ENCODE measurements at regions not wholly inside any gene's neighbourhood (a gene's known extent, or its start where the extent isn't known, plus 50 kb on each side); places are given as distances from the start of the nearest gene placed in this dataset.

GRCh38 chr2:12320991-12321641, 395.6 kb upstream of the TRIB2 start:
- FAIRE-seq (no peak), DNase-seq (ENCODE audit: low read depth, low spot score) (peak; percentile 67)
- Histone ChIP-seq H3K9ac (ENCODE audit: control insufficient read depth, extremely low read depth, insufficient read depth, low read length) (peak overlapping the region; percentile 22), H3K4me3 (ENCODE audit: control insufficient read depth in 2 of 3, extremely low read depth in 1 of 3, insufficient read depth in 2 of 3, low read depth in 1 of 3, low read length in 3 of 3) (no peak overlapping the region), H3K4me1 (ENCODE audit: control insufficient read depth, extremely low read depth, insufficient read depth, low read length) (peaks cover 46% of the 10 kb centered on the region), H3K27me3 (ENCODE audit: control insufficient read depth, extremely low read depth, insufficient read depth, low read length) (no peaks in the 10 kb centered on the region), H3K79me2 (ENCODE audit: control insufficient read depth, insufficient read depth, low read length) (no peaks in the 10 kb centered on the region), H4K20me1 (ENCODE audit: control insufficient read depth, extremely low read depth, insufficient read depth, low read length) (no peaks in the 10 kb centered on the region), H3K9me3 (ENCODE audit: control insufficient read depth, low read depth, low read length) (no peaks in the 10 kb centered on the region), H3K27ac (ENCODE audit: control insufficient read depth, insufficient read depth, low read length) (peak overlapping the region; percentile 20), H3K4me2 (ENCODE audit: control insufficient read depth, extremely low read depth, insufficient read depth, low read depth, low read length) (peak overlapping the region; percentile 37), H3K9me1 (ENCODE audit: control insufficient read depth, extremely low read depth, insufficient read depth, low read length) (no peaks in the 10 kb centered on the region), H2AFZ (ENCODE audit: control insufficient read depth, low read length) (no peak overlapping the region), H3K36me3 (ENCODE audit: control insufficient read depth in 2 of 2, extremely low read depth in 1 of 2, insufficient read depth in 2 of 2, low read length in 2 of 2) (no peaks in the 10 kb centered on the region)
- TF ChIP-seq EZH2 (IDR thresholded peaks at IDR 0.05; ENCODE audit: low read length), result no peak
- TF ChIP-seq, protein P1, sequence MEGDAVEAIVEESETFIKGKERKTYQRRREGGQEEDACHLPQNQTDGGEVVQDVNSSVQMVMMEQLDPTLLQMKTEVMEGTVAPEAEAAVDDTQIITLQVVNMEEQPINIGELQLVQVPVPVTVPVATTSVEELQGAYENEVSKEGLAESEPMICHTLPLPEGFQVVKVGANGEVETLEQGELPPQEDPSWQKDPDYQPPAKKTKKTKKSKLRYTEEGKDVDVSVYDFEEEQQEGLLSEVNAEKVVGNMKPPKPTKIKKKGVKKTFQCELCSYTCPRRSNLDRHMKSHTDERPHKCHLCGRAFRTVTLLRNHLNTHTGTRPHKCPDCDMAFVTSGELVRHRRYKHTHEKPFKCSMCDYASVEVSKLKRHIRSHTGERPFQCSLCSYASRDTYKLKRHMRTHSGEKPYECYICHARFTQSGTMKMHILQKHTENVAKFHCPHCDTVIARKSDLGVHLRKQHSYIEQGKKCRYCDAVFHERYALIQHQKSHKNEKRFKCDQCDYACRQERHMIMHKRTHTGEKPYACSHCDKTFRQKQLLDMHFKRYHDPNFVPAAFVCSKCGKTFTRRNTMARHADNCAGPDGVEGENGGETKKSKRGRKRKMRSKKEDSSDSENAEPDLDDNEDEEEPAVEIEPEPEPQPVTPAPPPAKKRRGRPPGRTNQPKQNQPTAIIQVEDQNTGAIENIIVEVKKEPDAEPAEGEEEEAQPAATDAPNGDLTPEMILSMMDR (optimal IDR thresholded peaks at IDR 0.05 in 1 of 3, IDR thresholded peaks at IDR 0.05 in 1 of 3, conservative IDR thresholded peaks at IDR 0.05 in 1 of 3; ENCODE audit: extremely low read depth in 1 of 3, insufficient read depth in 2 of 3, low read length in 3 of 3), result peak in 1 of 3 experiments; percentile 31
- dilution Hi-C loops (cut with MboI; ENCODE audit: extremely low pct_ligation_motif_present, low sequenced_read_pairs), result no loop called here

DNA sequence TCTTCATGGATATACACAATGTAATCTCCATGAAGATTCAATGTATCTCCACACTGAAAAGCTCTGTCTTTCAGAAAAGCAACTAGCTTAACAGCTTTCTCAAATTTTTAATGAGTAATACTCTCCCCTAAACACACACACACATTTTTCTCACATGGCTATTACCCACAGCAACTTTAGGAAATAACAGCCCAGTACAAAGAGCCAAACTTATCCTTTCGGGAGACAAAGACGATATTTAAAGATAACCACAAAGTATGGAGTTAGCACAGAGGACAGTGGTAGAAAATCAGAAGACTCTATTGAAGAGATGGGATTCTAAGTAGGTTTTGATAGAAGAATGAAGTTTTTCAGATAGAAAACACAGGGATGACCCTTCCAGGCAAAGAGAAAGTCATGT, 394.9 kb upstream of the TRIB2 start:
- no peaks in the 10 kb centered on the region for H3K27me3 ChIP-seq (ENCODE audit: control insufficient read depth, extremely low read depth, insufficient read depth, low read length)
- dilution Hi-C loops (cut with MboI; ENCODE audit: extremely low pct_ligation_motif_present, low sequenced_read_pairs), result no loop called here
- TF ChIP-seq EZH2 (IDR thresholded peaks at IDR 0.05; ENCODE audit: low read length), result no peak
- TF ChIP-seq, protein P1 (optimal IDR thresholded peaks at IDR 0.05 in 1 of 3, IDR thresholded peaks at IDR 0.05 in 1 of 3, conservative IDR thresholded peaks at IDR 0.05 in 1 of 3; ENCODE audit: extremely low read depth in 1 of 3, insufficient read depth in 2 of 3, low read length in 3 of 3), result no peak
- no peak overlapping the region for H3K27ac ChIP-seq (ENCODE audit: control insufficient read depth, insufficient read depth, low read length)
- H3K9ac ChIP-seq (ENCODE audit: control insufficient read depth, extremely low read depth, insufficient read depth, low read length), result no peak overlapping the region
- no peak for DNase-seq (ENCODE audit: low read depth, low spot score)
- peaks cover 44% of the 10 kb centered on the region for H3K4me1 ChIP-seq (ENCODE audit: control insufficient read depth, extremely low read depth, insufficient read depth, low read length)
- H3K9me3 ChIP-seq (ENCODE audit: control insufficient read depth, low read depth, low read length), result no peaks in the 10 kb centered on the region
- H2AFZ ChIP-seq (ENCODE audit: control insufficient read depth, low read length), result no peak overlapping the region
- no peaks in the 10 kb centered on the region for H3K79me2 ChIP-seq (ENCODE audit: control insufficient read depth, insufficient read depth, low read length)
- H3K9me1 ChIP-seq (ENCODE audit: control insufficient read depth, extremely low read depth, insufficient read depth, low read length), result no peaks in the 10 kb centered on the region
- H3K36me3 ChIP-seq (ENCODE audit: control insufficient read depth in 2 of 2, extremely low read depth in 1 of 2, insufficient read depth in 2 of 2, low read length in 2 of 2), result no peaks in the 10 kb centered on the region
- no peak overlapping the region for H3K4me3 ChIP-seq (ENCODE audit: control insufficient read depth in 2 of 3, extremely low read depth in 1 of 3, insufficient read depth in 2 of 3, low read depth in 1 of 3, low read length in 3 of 3)
- no peak for FAIRE-seq
- H4K20me1 ChIP-seq (ENCODE audit: control insufficient read depth, extremely low read depth, insufficient read depth, low read length), result no peaks in the 10 kb centered on the region
- no peak overlapping the region for H3K4me2 ChIP-seq (ENCODE audit: control insufficient read depth, extremely low read depth, insufficient read depth, low read depth, low read length)
